Panc1 (cell line): ENCODE measurements at regions not wholly inside any gene's neighbourhood (a gene's known extent, or its start where the extent isn't known, plus 50 kb on each side); places are given as distances from the start of the nearest gene placed in this dataset.

Experiments
- CTCF ChIP-seq: fragments of 450-650 bp; IDR thresholded peaks from 2 replicates; pipeline ENCODE4 v1.5.1; 2017; ENCODE audit warnings: mild to moderate bottlenecking
- POLR2AphosphoS5 ChIP-seq: IDR thresholded peaks from 2 replicates; pipeline ENCODE4 v1.6.1; 2012; ENCODE audit warnings: mild to moderate bottlenecking, low read depth, low read length, moderate library complexity
- REST ChIP-seq, 2 experiments: IDR thresholded peaks; 2 replicates each; pipeline ENCODE4 v1.6.1; 2011 to 2012; ENCODE audit warnings: low read depth in 2 of 2, control low read depth in 1 of 2, low read length in 1 of 2, mild to moderate bottlenecking in 1 of 2, moderate library complexity in 1 of 2; ENCODE audit not compliant: insufficient read depth in 1 of 2
- SIN3A ChIP-seq: IDR thresholded peaks from 2 replicates; pipeline ENCODE4 v1.6.1; 2012; ENCODE audit warnings: low read depth, mild to moderate bottlenecking, low read length, moderate library complexity, borderline replicate concordance; ENCODE audit not compliant: insufficient read depth
- TCF7L2 ChIP-seq: IDR thresholded peaks from 2 replicates; pipeline ENCODE4 v1.6.1; 2011; ENCODE audit warnings: mild to moderate bottlenecking, low read depth, low read length, inconsistent platforms

- TF ChIP-seq CTCF: no peak
- no peak for TF ChIP-seq SIN3A
- no peak for TF ChIP-seq REST (IDR thresholded peaks at IDR 0.05; ENCODE audit: insufficient read depth in 1 of 2, low read depth in 2 of 2, low read length in 1 of 2)
- TF ChIP-seq POLR2AphosphoS5: no peak
- no peak for TF ChIP-seq TCF7L2
These were observed 93.1 kb upstream of the CXCL12 start for GRCh38 chr10:44478040-44478439.
